GM20000 (cell line): ENCODE measurements at regions not wholly inside any gene's neighbourhood (a gene's known extent, or its start where the extent isn't known, plus 50 kb on each side); places are given as distances from the start of the nearest gene placed in this dataset.
"Not testable (repeated sequence)": the region's sequence is repeated elsewhere in the genome, so short reads cannot be mapped to it uniquely, and the experiment has no call there.

Experiments
- DNase-seq: peaks from one replicate; pipeline ENCODE4 v3.0.0; 2012; ENCODE audit warnings: low spot score
- TF ChIP-seq, protein P1 (sequence below): IDR thresholded peaks from 2 replicates; pipeline ENCODE4 v1.5.1; 2012; ENCODE audit warnings: mild to moderate bottlenecking, control low read depth; ENCODE audit errors: extremely low read depth, missing control alignments

- TF ChIP-seq, protein P1, sequence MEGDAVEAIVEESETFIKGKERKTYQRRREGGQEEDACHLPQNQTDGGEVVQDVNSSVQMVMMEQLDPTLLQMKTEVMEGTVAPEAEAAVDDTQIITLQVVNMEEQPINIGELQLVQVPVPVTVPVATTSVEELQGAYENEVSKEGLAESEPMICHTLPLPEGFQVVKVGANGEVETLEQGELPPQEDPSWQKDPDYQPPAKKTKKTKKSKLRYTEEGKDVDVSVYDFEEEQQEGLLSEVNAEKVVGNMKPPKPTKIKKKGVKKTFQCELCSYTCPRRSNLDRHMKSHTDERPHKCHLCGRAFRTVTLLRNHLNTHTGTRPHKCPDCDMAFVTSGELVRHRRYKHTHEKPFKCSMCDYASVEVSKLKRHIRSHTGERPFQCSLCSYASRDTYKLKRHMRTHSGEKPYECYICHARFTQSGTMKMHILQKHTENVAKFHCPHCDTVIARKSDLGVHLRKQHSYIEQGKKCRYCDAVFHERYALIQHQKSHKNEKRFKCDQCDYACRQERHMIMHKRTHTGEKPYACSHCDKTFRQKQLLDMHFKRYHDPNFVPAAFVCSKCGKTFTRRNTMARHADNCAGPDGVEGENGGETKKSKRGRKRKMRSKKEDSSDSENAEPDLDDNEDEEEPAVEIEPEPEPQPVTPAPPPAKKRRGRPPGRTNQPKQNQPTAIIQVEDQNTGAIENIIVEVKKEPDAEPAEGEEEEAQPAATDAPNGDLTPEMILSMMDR, result no peak
Measured at GRCh38 chr6:2305951-2306350, 60.5 kb upstream of the GMDS start.

GRCh38 chr6:2302482-2302881, 57.1 kb upstream of the GMDS start:
- not testable (repeated sequence) for DNase-seq

More at GRCh38 chr6:2305951-2306350, 60.5 kb upstream of the GMDS start:
- DNase-seq, result no peak

DNA sequence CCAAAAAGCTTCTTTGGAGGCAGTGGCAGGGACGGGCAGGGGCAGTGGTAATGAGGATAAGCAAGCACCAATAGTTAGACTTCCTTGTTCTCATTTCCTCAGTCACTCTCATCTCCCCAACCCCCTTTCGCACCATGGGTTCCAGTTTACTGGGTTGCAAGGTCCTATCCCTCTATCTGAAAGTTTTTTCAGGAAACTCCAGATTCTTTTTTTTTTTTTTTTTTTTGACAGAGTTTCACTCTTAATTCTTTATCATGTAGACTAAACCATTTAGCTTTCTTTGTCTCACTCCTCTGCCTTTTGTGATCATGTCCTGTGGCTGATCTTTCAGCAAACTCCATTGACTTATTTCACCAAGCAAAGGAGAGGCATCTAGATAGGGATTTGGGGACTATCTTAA, 51.4 kb upstream of the GMDS start:
- TF ChIP-seq, protein P1, result no peak
- no peak for DNase-seq
